A549 (cell line): ENCODE measurements at regions not wholly inside any gene's neighbourhood (a gene's known extent, or its start where the extent isn't known, plus 50 kb on each side); places are given as distances from the start of the nearest gene placed in this dataset.

ENCODE experiments used
- CEBPB ChIP-seq, 2 experiments: fragments of >200 bp in 1 of 2; sonication (Bioruptor Twin) in 1 of 2; formaldehyde crosslinking in 1 of 2; IDR thresholded peaks; 2 replicates each; pipeline ENCODE4 v1.6.1; 2012 to 2016
- CHD4 ChIP-seq: fragments of 200-600 bp; sonication (generic); IDR thresholded peaks from 2 replicates; pipeline ENCODE4 v1.6.1; 2016; ENCODE audit warnings: antibody characterized with exemption, mild to moderate bottlenecking, borderline replicate concordance
- EP300 ChIP-seq, 2 experiments: fragments of >200 bp; sonication (Bioruptor Twin); formaldehyde crosslinking; IDR thresholded peaks; 2 replicates in 1 of 2; 3 replicates in 1 of 2; pipeline ENCODE4 v1.6.1; 2016 to 2017
- MAZ ChIP-seq: fragments of 150-350 bp; IDR thresholded peaks from 2 replicates; pipeline ENCODE4 v1.6.1; 2014; ENCODE audit warnings: antibody characterized with exemption, low read depth, low read length, borderline replicate concordance
- NR3C1 ChIP-seq: fragments of >200 bp; sonication (Bioruptor Twin); formaldehyde crosslinking; IDR thresholded peaks from 3 replicates; pipeline ENCODE4 v1.6.1; 2017
- PHF8 ChIP-seq: fragments of 200-600 bp; sonication (generic); IDR thresholded peaks from 2 replicates; pipeline ENCODE4 v1.6.1; 2016; ENCODE audit warnings: low read depth, mild to moderate bottlenecking, antibody characterized with exemption, moderate library complexity, borderline replicate concordance
- POLR2A ChIP-seq: IDR thresholded peaks from 2 replicates; pipeline ENCODE4 v1.6.1; 2012; ENCODE audit warnings: mild to moderate bottlenecking, low read length
- RCOR1 ChIP-seq: fragments of 150-350 bp; IDR thresholded peaks from 2 replicates; pipeline ENCODE4 v1.6.1; 2014; ENCODE audit warnings: antibody characterized with exemption, low read length, low read depth
- RFX5 ChIP-seq: fragments of 450-650 bp; IDR thresholded peaks from 2 replicates; pipeline ENCODE4 v1.7.1; 2014; ENCODE audit warnings: antibody characterized with exemption, mild to moderate bottlenecking, moderate library complexity
- SMC3 ChIP-seq: fragments of >200 bp; sonication (Bioruptor Twin); formaldehyde crosslinking; IDR thresholded peaks from 3 replicates; pipeline ENCODE4 v1.6.1; 2018; ENCODE audit warnings: inconsistent platforms
- TF ChIP-seq, protein P1 (sequence below): fragments of >200 bp; sonication (Bioruptor Twin); formaldehyde crosslinking; IDR thresholded peaks from 3 replicates; pipeline ENCODE4 v1.5.1; 2016
- TF ChIP-seq, protein P2 (sequence below): fragments of 200-600 bp; sonication (generic); IDR thresholded peaks from 2 replicates; pipeline ENCODE4 v1.6.1; 2016; ENCODE audit warnings: antibody characterized with exemption, mild to moderate bottlenecking, moderate library complexity

DNA sequence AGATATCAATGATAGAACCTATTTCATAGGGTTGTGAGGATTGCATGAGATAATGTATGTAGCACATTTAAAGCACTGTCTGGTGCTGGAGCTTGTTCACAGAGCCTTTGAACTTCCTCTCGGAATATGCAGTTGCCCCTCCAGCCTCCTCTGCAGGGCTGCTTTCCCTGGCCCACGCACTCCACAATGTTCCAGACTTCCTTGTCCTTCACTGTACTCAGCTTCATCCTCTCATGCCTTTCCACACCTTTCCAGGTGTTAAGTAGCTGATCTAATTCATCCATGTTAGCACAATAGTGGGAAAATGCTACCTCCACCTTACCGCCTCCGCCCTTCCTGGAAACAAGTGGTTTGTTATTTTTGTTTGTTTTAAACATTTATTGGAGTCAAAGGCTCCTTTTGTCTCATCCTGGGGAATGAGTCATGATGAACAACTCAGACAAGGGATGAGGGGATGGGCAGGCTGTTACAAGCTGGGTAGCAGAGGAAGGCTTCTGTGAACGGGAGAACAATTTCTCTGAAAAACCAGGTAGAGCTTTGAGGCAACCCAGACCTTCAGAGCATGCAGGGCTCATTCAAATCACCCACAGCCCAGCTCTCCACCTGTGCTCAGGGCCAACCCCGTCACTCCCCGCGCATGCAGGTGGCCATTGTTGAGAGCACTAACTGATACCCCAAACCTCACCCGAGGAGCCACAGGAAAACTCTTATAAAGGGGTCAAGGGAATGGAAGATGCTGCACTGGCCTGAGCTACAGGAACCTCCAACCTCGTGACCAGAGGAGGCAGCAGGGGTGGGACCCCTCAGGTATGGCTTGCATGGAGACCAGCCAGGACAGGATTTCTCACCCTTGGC, 84.9 kb upstream of the TBL1X start:
- TF ChIP-seq, protein P1, sequence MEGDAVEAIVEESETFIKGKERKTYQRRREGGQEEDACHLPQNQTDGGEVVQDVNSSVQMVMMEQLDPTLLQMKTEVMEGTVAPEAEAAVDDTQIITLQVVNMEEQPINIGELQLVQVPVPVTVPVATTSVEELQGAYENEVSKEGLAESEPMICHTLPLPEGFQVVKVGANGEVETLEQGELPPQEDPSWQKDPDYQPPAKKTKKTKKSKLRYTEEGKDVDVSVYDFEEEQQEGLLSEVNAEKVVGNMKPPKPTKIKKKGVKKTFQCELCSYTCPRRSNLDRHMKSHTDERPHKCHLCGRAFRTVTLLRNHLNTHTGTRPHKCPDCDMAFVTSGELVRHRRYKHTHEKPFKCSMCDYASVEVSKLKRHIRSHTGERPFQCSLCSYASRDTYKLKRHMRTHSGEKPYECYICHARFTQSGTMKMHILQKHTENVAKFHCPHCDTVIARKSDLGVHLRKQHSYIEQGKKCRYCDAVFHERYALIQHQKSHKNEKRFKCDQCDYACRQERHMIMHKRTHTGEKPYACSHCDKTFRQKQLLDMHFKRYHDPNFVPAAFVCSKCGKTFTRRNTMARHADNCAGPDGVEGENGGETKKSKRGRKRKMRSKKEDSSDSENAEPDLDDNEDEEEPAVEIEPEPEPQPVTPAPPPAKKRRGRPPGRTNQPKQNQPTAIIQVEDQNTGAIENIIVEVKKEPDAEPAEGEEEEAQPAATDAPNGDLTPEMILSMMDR = no peak
- TF ChIP-seq RFX5 (no peak), SMC3 (0 out of 3 replicates have a peak, but pooled peaks have one; percentile 13), POLR2A (no peak), MAZ (no peak), PHF8 (no peak), EP300 (IDR thresholded peaks at IDR 0.05) (no peak; a peak in 1 of 5 replicates), CEBPB (IDR thresholded peaks at IDR 0.05) (no peak), CHD4 (no peak), NR3C1 (no peak), RCOR1 (no peak)
- TF ChIP-seq, protein P2, sequence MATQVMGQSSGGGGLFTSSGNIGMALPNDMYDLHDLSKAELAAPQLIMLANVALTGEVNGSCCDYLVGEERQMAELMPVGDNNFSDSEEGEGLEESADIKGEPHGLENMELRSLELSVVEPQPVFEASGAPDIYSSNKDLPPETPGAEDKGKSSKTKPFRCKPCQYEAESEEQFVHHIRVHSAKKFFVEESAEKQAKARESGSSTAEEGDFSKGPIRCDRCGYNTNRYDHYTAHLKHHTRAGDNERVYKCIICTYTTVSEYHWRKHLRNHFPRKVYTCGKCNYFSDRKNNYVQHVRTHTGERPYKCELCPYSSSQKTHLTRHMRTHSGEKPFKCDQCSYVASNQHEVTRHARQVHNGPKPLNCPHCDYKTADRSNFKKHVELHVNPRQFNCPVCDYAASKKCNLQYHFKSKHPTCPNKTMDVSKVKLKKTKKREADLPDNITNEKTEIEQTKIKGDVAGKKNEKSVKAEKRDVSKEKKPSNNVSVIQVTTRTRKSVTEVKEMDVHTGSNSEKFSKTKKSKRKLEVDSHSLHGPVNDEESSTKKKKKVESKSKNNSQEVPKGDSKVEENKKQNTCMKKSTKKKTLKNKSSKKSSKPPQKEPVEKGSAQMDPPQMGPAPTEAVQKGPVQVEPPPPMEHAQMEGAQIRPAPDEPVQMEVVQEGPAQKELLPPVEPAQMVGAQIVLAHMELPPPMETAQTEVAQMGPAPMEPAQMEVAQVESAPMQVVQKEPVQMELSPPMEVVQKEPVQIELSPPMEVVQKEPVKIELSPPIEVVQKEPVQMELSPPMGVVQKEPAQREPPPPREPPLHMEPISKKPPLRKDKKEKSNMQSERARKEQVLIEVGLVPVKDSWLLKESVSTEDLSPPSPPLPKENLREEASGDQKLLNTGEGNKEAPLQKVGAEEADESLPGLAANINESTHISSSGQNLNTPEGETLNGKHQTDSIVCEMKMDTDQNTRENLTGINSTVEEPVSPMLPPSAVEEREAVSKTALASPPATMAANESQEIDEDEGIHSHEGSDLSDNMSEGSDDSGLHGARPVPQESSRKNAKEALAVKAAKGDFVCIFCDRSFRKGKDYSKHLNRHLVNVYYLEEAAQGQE = no peak
